Inflammatory macrophage treated with lipopolysaccharide for 4 hours (primary cell): ENCODE measurements at regions not wholly inside any gene's neighbourhood (a gene's known extent, or its start where the extent isn't known, plus 50 kb on each side); places are given as distances from the start of the nearest gene placed in this dataset.

Experiments used
- DNase-seq: peaks from one replicate; pipeline ENCODE4 v3.0.0-alpha.2; 2020

DNA sequence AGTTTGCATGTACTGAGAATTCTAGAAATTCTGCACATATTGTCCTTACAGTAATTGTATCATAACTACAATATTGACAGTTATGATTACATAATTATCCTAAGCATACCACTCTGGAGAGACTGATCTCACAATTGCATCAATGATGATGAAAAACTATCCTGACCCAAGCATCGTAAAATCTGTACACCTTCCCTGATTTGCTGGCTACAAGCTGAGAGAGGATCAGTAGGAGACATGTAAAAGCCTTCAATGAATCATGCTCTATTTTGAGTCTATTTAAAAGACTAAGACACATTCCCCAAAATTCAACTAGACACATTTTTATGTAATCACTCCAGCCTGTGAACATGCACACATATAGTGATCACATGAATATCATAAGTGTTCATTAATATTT, 1833.8 kb downstream of the EFNA5 start:
- DNase-seq, result no peak

DNA sequence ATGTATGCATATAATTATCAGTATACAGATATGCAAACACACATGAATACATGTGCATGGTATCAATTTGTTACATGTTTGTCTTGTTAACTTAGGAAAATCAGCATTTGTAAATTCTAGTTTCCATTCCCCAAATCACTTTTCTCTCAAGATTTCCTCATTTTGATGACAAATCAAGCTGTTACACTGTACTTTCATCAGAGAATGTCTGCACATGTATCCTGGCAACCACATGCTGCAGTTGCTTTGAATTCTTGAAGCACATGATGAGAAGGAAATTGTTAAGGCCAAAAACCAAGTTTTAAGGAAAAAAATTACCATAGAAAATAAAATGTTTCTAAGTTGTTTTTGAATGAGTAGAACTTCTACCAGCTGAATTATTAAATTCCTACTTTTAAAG, 1834.5 kb downstream of the EFNA5 start:
- DNase-seq, result no peak

DNA sequence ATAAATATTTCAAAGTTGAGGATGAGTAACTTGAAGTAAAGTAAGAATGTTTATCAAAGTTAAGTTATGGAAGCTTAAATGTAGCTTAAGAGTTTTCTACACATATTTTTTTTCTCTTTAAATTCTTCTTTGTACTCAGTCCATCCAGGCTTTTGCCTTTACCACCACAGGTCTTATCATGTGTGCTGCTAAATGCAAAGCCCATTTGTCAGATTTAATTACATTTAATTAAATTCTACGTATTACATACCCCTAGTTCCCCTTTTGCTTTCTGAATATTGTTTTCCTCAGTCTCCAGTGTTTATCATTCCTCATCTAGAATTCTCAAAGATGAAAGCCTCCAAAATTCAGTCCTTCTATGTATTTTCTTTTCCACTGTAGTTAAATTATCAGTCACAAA, 1841.9 kb downstream of the EFNA5 start:
- no peak for DNase-seq

DNA sequence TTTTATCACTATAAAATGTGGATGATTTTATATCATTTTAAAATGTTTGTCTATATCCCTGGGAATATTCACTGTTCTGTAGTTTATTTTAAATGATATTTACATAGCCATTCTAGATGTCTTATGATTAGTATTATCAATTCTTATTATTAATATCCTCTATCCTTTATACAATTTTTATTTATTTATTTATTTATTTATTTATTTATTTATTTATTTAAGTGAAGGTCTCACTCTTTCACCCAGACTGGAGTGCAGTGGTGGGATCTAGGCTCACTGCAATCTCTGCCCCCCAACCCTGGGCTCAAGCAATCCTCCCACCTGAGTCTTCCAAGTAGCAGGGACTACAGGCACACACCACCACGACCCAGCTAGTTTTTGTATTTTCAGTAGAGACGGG, 1848.9 kb downstream of the EFNA5 start:
- DNase-seq, result no peak

DNA sequence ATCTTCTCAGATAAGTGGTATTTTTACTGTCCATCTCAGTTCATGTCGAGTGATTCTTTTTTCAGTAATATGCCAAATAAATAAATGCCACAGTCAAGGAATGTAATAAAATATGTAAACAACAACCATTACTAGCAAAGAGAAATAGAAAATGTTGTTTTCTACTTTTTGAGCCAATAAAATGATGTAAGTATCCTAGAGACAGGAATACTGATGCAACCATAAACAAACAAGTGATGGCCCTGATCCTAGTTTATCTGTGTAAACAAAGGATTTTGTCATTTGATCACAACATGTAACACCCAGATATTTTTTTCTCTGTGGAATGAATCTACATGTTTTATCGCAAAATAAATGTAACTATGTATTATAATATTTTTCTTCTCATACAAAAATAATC, 1852.8 kb downstream of the EFNA5 start:
- DNase-seq, result no peak

DNA sequence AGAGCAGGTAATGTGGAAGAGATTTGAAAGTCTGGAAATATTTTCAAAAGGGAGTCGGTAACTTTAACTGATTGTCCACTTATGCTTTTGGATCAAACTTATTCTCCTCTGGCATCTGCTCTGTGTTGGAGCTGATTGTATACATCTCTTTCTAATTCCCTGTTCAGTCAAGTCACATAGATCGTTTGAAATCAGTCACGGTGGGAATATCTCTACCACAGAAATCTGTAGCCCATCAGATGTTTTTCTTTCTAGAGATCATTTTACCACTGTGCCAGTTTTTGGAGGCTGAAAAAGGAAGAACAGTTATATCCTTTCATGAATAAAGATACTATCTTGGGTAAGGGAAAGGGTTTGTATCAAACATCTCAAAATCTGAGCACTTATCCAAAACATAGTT, 1853.3 kb downstream of the EFNA5 start:
- no peak for DNase-seq

DNA sequence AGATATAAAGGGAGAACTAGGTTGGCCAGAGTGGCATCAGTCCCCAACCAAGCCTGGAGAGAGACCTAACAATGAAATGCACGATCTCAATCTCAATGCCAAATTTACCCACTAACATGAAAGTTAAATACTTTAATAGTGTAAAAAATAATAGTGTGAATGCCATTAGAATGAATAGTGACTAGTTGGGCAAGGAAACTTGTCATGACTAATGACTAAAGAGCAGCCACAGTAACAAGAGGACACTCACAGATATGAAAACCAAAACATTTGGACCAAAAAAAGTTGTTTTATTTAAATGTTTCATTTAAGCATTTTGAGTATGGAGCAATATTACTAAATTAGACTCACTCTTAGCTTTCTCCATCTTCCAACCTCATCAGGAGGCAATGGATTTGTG, 1853.8 kb downstream of the EFNA5 start:
- DNase-seq, result no peak

DNA sequence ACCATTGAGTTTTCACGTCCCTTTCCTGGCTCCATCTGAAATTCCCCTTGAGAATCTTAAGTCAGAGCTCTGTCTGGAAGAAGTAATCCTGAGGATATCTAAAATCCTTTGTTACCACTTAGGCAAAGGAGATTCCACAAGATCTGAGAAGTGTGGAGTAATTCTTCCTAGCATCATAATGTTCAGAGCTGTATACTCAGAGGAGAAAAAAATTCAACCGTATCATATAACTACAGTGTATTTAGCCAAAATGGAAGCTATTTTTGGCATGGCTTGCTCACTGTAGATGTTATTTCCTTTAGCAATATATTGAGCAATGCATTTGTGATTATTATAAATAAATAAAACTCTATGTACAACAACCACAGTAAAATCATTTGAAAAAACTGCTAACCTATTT, 1858.4 kb downstream of the EFNA5 start:
- no peak for DNase-seq

DNA sequence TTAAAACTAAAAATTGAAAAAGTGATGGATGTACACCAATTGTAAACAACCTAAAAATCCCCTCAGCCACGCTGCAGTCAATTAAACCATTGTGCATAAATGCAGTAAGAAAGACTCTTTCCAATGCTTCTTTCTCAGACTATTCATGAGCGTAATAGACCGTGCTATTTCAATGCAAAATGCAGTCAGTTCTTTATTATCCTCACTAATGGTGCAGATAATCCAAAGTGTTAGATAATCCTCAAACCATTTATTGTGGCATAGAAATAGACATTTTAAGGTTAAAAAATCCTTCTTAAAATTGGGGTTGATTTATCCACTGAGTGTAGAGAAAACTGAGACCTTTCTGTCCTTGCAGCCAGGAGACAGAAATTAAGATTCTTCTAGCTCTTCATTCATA, 1862.8 kb downstream of the EFNA5 start:
- no peak for DNase-seq

DNA sequence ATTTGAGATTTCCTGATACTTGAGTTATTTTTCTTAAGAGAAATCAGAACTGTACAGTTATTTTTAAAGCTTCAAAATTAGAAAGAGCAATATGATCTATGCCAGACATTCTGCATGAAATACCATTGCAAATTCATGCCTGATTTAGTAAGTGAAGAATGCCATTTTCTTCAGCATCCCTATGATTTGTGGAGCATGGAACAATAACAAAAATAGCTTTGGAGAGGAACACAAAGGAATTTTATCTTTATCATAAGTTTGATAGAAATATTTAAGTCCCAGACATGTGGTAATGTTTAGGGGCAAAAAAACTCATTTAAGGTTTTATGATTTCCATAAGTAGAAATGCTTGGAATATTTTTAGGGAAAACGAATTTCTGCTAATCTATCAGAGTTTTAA, 1863.4 kb downstream of the EFNA5 start:
- DNase-seq, result no peak

DNA sequence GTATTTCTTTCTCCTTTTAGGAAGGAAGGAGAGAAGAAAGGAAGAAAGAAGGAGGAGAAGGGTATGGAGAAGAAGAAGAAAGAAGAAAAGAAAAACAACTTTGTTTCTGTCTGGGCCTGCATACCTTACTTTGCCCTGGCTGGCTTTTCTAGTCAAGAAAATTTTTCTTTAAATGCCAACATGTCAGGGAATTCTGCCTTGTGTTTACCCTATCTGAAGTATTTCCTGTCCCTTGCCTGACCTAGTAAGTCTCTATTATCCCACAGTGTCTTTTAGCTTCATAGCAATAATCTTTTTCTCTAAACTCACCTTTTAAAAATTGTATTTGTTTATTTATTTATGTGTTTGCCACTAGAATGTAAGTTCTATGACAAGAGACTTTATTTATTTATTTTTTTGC, 1864.1 kb downstream of the EFNA5 start:
- no peak for DNase-seq

DNA sequence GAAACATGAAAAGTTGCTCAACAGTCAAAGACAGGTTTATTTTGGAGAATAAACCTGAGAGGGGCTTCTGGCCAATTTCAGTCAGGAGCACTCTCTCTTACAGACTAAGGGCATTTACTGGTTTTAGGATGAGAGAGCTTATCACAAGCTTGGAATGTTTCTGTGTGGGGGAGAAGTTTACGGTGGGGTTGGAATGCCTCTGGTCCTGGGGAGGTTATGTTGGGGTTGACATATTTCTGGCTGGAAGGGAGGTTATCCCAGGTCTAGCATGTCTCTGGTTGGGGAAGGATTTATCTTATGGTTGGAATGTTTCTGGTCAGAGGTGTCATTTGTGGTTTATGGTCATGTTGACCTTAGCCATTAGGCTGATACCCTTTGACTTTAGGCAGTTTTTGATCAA, 1867.3 kb downstream of the EFNA5 start:
- no peak for DNase-seq

DNA sequence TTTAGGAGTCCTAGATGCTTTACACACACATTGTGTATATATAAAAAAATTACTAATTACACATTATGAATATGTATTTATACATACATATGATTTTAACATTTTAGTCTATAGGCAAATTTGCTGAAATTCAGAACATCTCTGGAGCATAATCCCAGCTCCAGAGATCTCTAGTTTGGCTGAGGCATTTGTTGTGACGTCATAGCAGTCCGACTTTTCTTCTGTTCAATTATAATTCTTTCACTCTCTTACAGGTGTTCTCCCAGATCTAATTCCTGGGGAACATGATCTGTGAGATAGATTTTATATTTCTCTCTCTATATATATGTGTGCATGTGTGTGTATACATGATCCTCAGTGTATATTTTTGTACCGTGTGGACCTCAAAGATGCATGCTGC, 1876.2 kb downstream of the EFNA5 start:
- no peak for DNase-seq

DNA sequence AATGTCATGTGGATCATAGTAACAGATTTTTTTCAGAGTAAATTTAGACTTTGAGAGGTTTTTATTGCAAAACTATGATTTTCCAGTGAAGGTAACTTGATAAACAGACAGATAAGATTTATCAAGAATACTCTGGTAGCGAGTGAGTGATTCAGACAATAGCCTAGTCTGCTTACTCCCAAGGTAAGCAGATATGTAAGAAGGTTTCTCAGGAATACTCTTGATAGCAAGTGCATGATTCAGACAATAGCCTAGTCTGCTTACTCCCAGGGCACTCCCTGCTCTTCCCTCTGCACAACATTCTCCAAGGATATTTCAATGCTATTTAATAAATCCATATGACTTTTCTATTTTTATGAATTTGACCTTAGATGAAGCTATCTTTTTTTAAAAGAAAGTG, 1881.5 kb downstream of the EFNA5 start:
- DNase-seq, result no peak

DNA sequence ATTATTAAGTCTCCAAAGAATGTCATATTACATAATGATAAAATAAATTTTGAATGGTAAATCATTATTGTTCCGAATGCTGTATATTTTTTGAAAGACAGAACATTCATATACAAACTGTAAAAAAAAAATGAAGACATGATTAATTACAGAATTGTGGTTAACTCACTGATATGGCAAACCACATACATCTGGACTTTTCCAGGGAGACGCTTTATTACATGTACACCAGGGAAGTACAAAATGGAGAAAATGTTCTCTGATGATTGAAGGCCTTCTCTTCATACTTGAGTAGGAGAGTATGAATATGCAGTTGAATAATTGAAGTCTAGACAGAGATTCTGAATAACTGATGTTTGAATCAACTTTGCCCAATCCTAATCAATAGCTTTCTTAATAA, 1886.9 kb downstream of the EFNA5 start:
- DNase-seq, result no peak

DNA sequence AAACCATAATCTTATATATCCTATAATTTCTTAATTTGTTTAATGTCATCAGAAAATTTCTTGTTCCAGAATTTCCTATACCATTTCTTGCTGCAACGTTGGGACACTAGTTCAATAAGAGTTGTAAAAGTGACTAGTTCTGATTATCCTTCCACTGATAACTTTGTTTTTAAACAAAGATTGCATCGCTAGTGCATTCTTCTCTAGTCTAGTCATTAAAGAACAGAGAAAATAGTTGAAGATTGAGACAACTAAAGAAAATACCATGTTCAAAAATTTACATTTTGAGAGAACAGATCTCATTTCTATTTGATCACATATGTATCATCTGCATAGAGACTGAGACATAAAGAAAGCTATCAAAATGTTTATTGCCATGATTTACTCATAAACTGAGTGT, 1888.2 kb downstream of the EFNA5 start:
- DNase-seq, result no peak

DNA sequence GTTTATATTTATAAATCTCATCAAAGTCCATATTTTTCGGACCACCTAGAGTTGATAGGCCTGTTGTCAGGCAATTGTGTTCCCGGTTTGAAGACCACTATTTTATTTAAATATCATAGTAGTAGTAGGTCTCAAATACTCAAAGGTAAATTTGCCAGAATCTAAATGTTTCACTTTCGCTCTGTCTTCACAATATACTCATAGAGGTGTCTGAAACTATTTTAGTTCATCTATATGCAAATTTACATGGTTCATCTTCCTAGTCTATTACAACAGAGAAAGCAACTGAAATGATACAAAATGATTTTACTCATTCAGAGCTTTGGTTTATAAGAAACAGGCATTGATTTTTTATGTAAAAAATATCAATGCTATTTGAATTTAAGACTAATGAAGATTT, 1897.5 kb downstream of the EFNA5 start:
- no peak for DNase-seq

DNA sequence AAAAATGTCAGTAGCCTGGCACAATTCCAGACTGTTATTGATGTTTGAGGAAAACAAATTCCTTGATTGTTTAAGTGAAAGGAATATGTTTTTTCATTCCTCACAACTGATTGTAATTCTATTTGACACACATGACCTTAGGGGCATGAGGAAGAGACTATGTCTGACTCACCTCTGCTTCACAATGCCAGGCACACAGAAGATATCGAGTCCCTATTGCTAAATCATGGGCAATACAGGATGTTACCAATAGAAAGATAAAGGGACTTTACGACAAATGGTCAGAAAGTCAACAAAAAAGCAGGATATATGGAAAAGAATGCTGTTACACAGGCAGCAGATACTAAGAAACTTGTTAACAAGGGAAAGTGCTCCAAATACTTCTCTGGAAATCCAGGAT, 1903.5 kb downstream of the EFNA5 start:
- DNase-seq, result no peak

DNA sequence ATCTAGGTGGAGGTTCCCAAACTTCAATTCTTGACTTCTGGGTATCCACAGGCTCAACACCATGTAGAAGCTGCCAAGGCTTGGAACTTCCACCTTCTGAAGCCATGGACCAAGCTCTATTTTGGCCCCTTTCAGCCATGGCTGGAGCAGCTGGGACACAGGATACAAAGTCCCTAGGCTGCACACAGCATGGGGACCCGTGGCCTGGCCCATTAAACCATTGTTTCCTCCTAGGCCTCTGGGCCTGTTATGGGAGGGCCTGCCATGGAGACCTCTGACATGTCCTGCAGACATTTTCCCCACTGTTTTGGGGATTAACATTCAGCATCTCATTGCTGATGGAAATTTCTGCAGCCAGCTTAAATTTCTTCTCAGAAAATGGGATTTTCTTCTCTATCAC, 1908.0 kb downstream of the EFNA5 start:
- DNase-seq, result no peak

DNA sequence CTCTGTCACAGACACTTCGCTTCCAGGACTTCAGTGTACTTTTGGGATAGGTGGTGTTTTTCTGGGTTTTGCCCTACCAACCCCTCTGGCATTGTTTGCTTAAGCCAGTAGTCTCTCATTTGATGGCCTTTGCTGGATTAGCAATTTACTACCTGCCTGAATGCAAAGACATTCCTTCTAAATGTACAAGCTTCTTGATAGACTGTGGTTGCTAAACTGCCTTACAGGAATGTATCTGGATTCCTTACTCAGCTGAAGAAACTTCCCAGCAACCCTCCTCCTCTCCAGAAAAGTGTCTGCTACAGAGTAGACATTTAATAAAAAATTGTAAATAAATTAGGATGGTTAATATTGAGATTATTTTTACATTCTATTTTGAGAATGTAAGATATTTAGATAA, 1916.7 kb downstream of the EFNA5 start:
- no peak for DNase-seq

DNA sequence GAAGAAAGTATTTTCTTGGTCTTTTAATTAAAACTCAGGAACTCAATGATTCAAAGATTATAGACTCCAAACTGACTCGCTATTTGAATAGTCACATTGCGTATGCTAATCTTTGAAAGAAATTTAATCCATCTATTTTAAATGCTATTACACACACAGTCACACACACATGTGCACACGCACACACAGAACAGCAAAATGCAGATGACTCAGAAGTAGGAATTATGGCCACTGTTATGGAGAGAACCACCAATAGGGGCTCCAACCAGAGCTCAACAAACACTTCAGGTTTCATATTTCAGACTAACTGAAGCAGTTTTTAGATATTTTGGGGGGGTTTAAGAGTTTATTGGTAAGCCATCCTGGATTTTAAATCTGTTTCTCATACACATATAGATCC, 1917.9 kb downstream of the EFNA5 start:
- DNase-seq, result no peak

DNA sequence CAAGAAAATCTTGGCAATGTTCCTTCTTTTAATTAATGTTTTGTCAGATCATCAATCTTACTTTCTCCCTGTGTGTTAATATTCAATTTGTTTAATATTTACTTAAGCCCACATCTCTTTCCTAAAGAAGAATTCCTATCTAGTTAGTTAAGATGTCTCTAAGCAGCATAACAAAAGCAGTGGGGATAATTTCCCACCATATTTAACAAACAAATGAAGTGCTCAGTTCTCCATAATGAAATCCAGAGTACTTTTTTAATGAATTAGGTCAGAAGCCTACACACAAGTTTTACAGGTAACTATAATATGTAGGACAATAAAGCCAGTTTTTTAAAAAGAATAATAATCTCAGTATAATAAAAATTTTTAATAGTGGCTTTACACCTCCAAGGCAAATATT, 1918.8 kb downstream of the EFNA5 start:
- no peak for DNase-seq

DNA sequence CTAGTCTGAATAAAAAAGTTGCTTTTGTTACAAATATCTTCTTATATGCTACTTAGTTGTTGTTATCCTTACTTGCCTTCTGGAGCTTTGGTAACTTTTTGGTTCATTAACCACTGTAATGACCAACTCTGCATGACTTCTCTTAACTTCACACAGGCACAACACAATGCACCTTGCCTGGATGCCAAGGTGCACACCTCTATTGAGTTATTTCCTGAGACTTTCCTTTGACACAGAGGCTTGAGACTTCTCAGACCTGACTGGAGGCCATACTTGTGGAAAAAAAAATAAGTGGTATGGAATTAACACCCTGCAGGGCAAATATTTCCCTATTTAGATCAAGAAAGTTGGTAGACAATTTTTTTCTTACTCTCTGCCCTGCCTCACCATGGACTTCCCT, 1925.6 kb downstream of the EFNA5 start:
- DNase-seq, result no peak

DNA sequence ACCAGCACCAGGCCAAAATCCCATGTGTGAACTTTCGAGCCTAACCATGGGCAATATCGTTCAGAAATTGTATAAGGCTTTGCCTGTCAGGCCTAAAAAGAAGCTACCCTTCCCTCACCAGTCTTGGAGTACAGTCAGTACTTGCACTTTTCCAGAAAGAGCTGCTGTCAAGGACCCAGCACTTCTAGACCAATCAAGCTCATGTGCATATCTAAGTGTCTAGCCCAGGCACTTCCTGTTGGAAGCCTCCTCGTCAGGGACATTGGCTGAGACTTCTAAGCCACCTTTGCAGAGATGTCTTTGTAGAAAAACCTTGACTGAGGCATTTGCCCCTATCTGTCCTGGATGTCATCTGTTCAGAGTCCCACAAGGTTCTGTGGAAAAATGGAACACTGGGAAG, 1930.5 kb downstream of the EFNA5 start:
- DNase-seq, result no peak

DNA sequence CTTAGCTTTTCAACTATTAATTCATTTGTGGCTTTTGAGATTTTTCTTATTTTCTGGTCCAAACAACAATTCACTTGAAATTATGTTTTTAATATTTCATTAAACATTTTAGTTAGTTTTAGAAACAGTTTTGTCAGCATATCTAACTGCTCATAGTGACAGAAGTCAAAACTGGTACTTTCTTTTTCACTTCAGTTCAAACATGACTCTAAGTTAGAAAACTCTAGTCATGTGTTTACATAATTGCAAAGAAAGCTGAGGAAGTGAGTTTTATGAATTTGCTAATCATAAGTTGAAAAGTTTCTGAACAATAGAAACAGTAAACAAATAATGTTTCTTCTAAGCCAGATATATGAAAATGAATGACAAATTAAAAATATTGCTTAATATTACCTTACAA, 1931.0 kb downstream of the EFNA5 start:
- DNase-seq, result no peak

DNA sequence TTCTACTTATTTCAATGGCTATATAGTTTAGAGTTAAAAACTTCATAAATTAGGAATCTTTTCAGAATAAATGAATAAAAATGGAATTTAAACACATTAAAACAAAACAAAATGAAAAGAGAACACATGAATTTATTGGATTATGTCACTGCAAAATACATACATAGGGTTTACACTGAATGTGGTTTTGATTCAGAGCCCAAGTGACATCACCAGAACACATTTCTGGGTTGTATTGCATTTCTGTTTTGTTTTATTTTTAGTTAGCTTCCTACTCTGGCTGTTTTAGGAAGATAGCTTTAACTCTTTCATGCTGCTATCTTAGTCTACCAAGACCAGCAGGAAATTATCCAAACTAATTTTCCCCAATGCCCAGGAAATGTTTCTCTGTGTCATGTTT, 1935.0 kb downstream of the EFNA5 start:
- no peak for DNase-seq

DNA sequence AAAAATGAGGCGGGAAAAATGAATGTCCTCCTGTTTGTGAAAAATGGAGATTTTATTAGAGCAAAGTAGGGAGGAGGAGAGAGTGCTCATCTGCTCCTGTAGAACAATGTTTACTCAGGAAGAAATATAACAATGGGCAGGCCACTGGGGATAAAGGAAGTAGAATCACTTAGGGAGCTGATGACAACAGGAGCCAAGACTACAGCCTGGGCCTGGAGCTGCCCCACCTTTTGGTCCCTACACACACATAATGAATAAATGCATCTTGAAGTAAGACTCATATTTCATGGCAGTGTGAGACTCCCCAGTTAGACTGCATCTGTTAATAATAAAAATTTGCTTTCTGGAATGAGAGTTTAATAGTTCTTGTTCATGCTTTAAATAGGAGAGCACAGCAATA, 1939.8 kb downstream of the EFNA5 start:
- no peak for DNase-seq
